Sigmoid colon (tissue), 3 donors: ENCODE measurements at regions not wholly inside any gene's neighbourhood (a gene's known extent, or its start where the extent isn't known, plus 50 kb on each side); places are given as distances from the start of the nearest gene placed in this dataset.

Experiments
- CTCF ChIP-seq, 4 experiments: fragments of 450-650 bp in 3 of 4; fragments of 200-600 bp in 1 of 4; IDR thresholded peaks; one replicate each; pipeline ENCODE4 v1.5.1; 2016 to 2019; ENCODE audit warnings: antibody characterized with exemption in 4 of 4, mild to moderate bottlenecking in 3 of 4, moderate library complexity in 2 of 4
- POLR2A ChIP-seq, 2 donors: fragments of 450-650 bp; IDR thresholded peaks; one replicate each; pipeline ENCODE4 v1.6.1; 2016; ENCODE audit warnings: antibody characterized with exemption in 2 of 2, mild to moderate bottlenecking in 2 of 2, moderate library complexity in 2 of 2

GRCh38 chr7:17661982-17662585, 278.2 kb downstream of the SNX13 start:
- TF ChIP-seq POLR2A (IDR thresholded peaks at IDR 0.05) (no peak), CTCF (IDR thresholded peaks at IDR 0.05) (no peak)
